NCI-H2171 treated with DMSO at 0.1 percent for 48 hours (cell line): ENCODE measurements at regions not wholly inside any gene's neighbourhood (a gene's known extent, or its start where the extent isn't known, plus 50 kb on each side); places are given as distances from the start of the nearest gene placed in this dataset.
"Not testable (repeated sequence)": the region's sequence is repeated elsewhere in the genome, so short reads cannot be mapped to it uniquely, and the experiment has no call there.

Experiments used
- DNase-seq: peaks from one replicate; lab custom pipeline; 2025; lab: John Stamatoyannopoulos, UW

- DNase-seq = not testable (repeated sequence)
Observed at GRCh38 chr16:88227722-88228482, 154.9 kb upstream of the ZNF469 start.

GRCh38 chr16:88228751-88229150, 154.0 kb upstream of the ZNF469 start:
- not testable (repeated sequence) for DNase-seq

GRCh38 chr16:88229710-88230109, 153.0 kb upstream of the ZNF469 start:
- DNase-seq = not testable (repeated sequence)

- not testable (repeated sequence) for DNase-seq
Observed at GRCh38 chr16:88230276-88230966, 152.3 kb upstream of the ZNF469 start.

- not testable (repeated sequence) for DNase-seq
Observed at GRCh38 chr16:88230967-88231615, 151.7 kb upstream of the ZNF469 start.

GRCh38 chr16:88231839-88232238, 150.9 kb upstream of the ZNF469 start:
- DNase-seq = not testable (repeated sequence)

- not testable (repeated sequence) for DNase-seq
Observed at GRCh38 chr16:88232401-88233258, 150.1 kb upstream of the ZNF469 start.

- DNase-seq = not testable (repeated sequence)
Observed at GRCh38 chr16:88233621-88234420, 148.9 kb upstream of the ZNF469 start.

- DNase-seq = not testable (repeated sequence)
Observed at GRCh38 chr16:88234421-88235271, 148.1 kb upstream of the ZNF469 start.

- DNase-seq = not testable (repeated sequence)
Observed at GRCh38 chr16:88235691-88236090, 147.1 kb upstream of the ZNF469 start.

- DNase-seq = not testable (repeated sequence)
Observed at GRCh38 chr16:88236229-88236628, 146.5 kb upstream of the ZNF469 start.

GRCh38 chr16:88237314-88237713, 145.4 kb upstream of the ZNF469 start:
- not testable (repeated sequence) for DNase-seq

GRCh38 chr16:88237761-88238415, 144.9 kb upstream of the ZNF469 start:
- not testable (repeated sequence) for DNase-seq

GRCh38 chr16:88238732-88239274, 144.0 kb upstream of the ZNF469 start:
- not testable (repeated sequence) for DNase-seq

- DNase-seq = not testable (repeated sequence)
Observed at GRCh38 chr16:88240118-88240517, 142.6 kb upstream of the ZNF469 start.

GRCh38 chr16:88240776-88241175, 142.0 kb upstream of the ZNF469 start:
- not testable (repeated sequence) for DNase-seq

GRCh38 chr16:88241404-88242311, 141.1 kb upstream of the ZNF469 start:
- not testable (repeated sequence) for DNase-seq
